Effector memory CD8-positive, alpha-beta T cell (primary cell): ENCODE measurements at regions not wholly inside any gene's neighbourhood (a gene's known extent, or its start where the extent isn't known, plus 50 kb on each side); places are given as distances from the start of the nearest gene placed in this dataset.
"Not testable (repeated sequence)": the region's sequence is repeated elsewhere in the genome, so short reads cannot be mapped to it uniquely, and the experiment has no call there.

Experiments used
- ATAC-seq: fragments of 150-1000 bp; cut with Tn5 transposase; replicated peaks from 2 replicates; pipeline ENCODE4 v1.10.0; 2021; ENCODE audit warnings: mild to moderate bottlenecking, moderate library complexity
- DNase-seq, 3 experiments: peaks; one replicate each; pipeline ENCODE4 v3.0.0; 2021
- H3K27ac Mint-ChIP-seq, 2 donors: one replicate each; pipeline ENCODE4 v1.8.0; 2022; ENCODE audit warnings: mild to moderate bottlenecking in 2 of 2, mixed read lengths in 2 of 2, moderate library complexity in 2 of 2
- H3K27me3 Mint-ChIP-seq, 2 donors: one replicate each; pipeline ENCODE4 v1.8.0; 2022; ENCODE audit warnings: mixed read lengths in 2 of 2
- H3K36me3 Mint-ChIP-seq: one replicate; pipeline ENCODE4 v1.8.0; 2022; ENCODE audit warnings: mild to moderate bottlenecking, moderate library complexity, mixed read lengths; ENCODE audit not compliant: insufficient read depth
- H3K4me1 Mint-ChIP-seq, 2 donors: one replicate each; pipeline ENCODE4 v1.8.0; 2022; ENCODE audit warnings: low read depth in 2 of 2, mixed read lengths in 2 of 2
- H3K4me3 Mint-ChIP-seq, 2 donors: one replicate each; pipeline ENCODE4 v1.8.0; 2022; ENCODE audit warnings: mild to moderate bottlenecking in 2 of 2, mixed read lengths in 2 of 2, moderate library complexity in 2 of 2
- H3K9me3 Mint-ChIP-seq, 2 donors: one replicate each; pipeline ENCODE4 v1.8.0; 2022; ENCODE audit warnings: mixed read lengths in 2 of 2

DNA sequence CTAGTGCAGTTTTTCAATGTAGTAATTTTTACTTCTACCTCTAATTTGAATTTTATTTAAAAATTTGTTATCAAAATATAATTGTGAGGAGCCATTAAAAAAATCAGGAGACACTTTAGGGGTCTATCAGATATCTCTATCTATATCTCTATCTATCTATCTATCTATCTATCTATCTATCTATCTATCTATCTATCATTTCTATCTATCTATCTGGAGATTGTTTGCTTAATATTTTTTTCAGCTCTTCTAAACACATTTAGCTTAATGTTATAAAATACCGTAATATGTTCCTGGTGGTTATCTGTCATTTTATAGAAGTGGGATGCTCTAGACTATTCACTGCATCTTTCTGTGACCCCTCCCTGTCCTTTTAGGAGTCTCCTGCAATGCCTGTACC, 193.7 kb upstream of the P2RY1 start:
- Mint-ChIP-seq H3K27me3 (peaks cover 16 to 19% of the 10 kb centered on the region in 2 donors), H3K36me3 (no peaks in the 10 kb centered on the region), H3K9me3 (peaks cover 1 to 7% of the 10 kb centered on the region in 2 donors), H3K4me1 (no peaks in the 10 kb centered on the region), H3K27ac (no peak overlapping the region), H3K4me3 (no peak overlapping the region)
- ATAC-seq (no peak), DNase-seq (no peak)

GRCh38 chr3:152642658-152643057, 192.3 kb upstream of the P2RY1 start:
- Mint-ChIP-seq H3K9me3 (peaks cover 2 to 7% of the 10 kb centered on the region in 2 donors), H3K4me3 (no peak overlapping the region), H3K27ac (no peak overlapping the region), H3K27me3 (peaks cover 22 to 28% of the 10 kb centered on the region in 2 donors), H3K4me1 (no peaks in the 10 kb centered on the region), H3K36me3 (no peaks in the 10 kb centered on the region)
- DNase-seq (no peak), ATAC-seq (no peak)

- Mint-ChIP-seq H3K4me1 (no peaks in the 10 kb centered on the region), H3K36me3 (no peaks in the 10 kb centered on the region), H3K27ac (no peak overlapping the region), H3K27me3 (peaks cover 15 to 18% of the 10 kb centered on the region in 2 donors), H3K4me3 (no peak overlapping the region), H3K9me3 (peaks cover 2 to 7% of the 10 kb centered on the region in 2 donors)
- ATAC-seq (no peak), DNase-seq (no peak)
Observed at GRCh38 chr3:152644478-152644877, 190.5 kb upstream of the P2RY1 start.

- Mint-ChIP-seq H3K27me3 (peaks cover 6 to 18% of the 10 kb centered on the region in 2 donors), H3K27ac (no peak overlapping the region), H3K4me1 (no peaks in the 10 kb centered on the region), H3K36me3 (no peaks in the 10 kb centered on the region), H3K4me3 (no peak overlapping the region), H3K9me3 (peaks cover 2 to 7% of the 10 kb centered on the region in 2 donors)
- no peak for DNase-seq
- no peak for ATAC-seq
Observed at GRCh38 chr3:152646004-152646403, 188.9 kb upstream of the P2RY1 start.

GRCh38 chr3:152650177-152650576, 184.8 kb upstream of the P2RY1 start:
- ATAC-seq: no peak

GRCh38 chr3:152650923-152651322, 184.0 kb upstream of the P2RY1 start:
- ATAC-seq, H3K36me3 Mint-ChIP-seq, H3K9me3 Mint-ChIP-seq, H3K4me1 Mint-ChIP-seq, H3K27ac Mint-ChIP-seq, DNase-seq, H3K4me3 Mint-ChIP-seq: not testable (repeated sequence)
- peaks cover 15 to 25% of the 10 kb centered on the region in 2 donors for H3K27me3 Mint-ChIP-seq

More at GRCh38 chr3:152650177-152650576, 184.8 kb upstream of the P2RY1 start:
- peaks cover 18 to 25% of the 10 kb centered on the region in 2 donors for H3K27me3 Mint-ChIP-seq
- DNase-seq: no peak
- H3K9me3 Mint-ChIP-seq: peaks cover 2 to 7% of the 10 kb centered on the region in 2 donors
- no peak overlapping the region for H3K4me3 Mint-ChIP-seq
- no peaks in the 10 kb centered on the region for H3K36me3 Mint-ChIP-seq
- H3K27ac Mint-ChIP-seq: no peak overlapping the region
- H3K4me1 Mint-ChIP-seq: no peaks in the 10 kb centered on the region

GRCh38 chr3:152656214-152656971, 178.5 kb upstream of the P2RY1 start:
- Mint-ChIP-seq H3K9me3 (no peaks in the 10 kb centered on the region), H3K4me3 (no peak overlapping the region), H3K27me3 (peaks cover 0 to 19% of the 10 kb centered on the region in 2 donors), H3K27ac (no peak overlapping the region), H3K36me3 (no peaks in the 10 kb centered on the region), H3K4me1 (no peaks in the 10 kb centered on the region)
- ATAC-seq (no peak), DNase-seq (no peak)

DNA sequence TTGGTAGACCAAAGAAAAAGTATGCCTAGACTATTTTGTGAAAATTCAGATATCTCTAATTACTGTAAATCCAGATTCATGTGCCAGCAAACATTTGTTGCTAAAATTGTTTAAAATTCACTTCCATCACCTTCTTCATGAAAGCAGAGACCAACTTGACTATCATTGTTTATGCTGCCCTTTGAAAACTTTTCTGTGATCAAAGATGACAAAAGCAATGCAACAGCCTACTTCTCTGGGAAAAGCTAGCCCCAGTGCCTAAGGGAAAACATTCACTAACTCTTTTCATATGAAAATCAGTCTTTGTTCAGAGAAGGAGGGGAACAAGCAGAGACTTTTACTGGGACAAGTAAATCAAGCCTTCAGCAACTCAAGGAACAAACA, 178.0 kb upstream of the P2RY1 start:
- no peak for DNase-seq
- Mint-ChIP-seq H3K36me3 (no peaks in the 10 kb centered on the region), H3K4me3 (no peak overlapping the region), H3K27ac (no peak overlapping the region), H3K4me1 (no peaks in the 10 kb centered on the region), H3K27me3 (peaks cover 0 to 19% of the 10 kb centered on the region in 2 donors), H3K9me3 (no peaks in the 10 kb centered on the region)
- ATAC-seq: no peak

- peaks cover 0 to 2% of the 10 kb centered on the region in 2 donors for H3K9me3 Mint-ChIP-seq
- no peak overlapping the region for H3K4me3 Mint-ChIP-seq
- H3K27me3 Mint-ChIP-seq: peaks cover 0 to 5% of the 10 kb centered on the region in 2 donors
- H3K27ac Mint-ChIP-seq: no peak overlapping the region
- ATAC-seq (no peak), DNase-seq (no peak)
- H3K36me3 Mint-ChIP-seq: no peaks in the 10 kb centered on the region
- H3K4me1 Mint-ChIP-seq: no peaks in the 10 kb centered on the region
Observed at GRCh38 chr3:152658977-152659720, 175.8 kb upstream of the P2RY1 start.

GRCh38 chr3:152662157-152662556, 172.8 kb upstream of the P2RY1 start:
- no peak for DNase-seq
- Mint-ChIP-seq H3K36me3 (no peaks in the 10 kb centered on the region), H3K4me1 (no peaks in the 10 kb centered on the region), H3K27me3 (no peaks in the 10 kb centered on the region), H3K4me3 (no peak overlapping the region), H3K27ac (no peak overlapping the region), H3K9me3 (peaks cover 0 to 2% of the 10 kb centered on the region in 2 donors)
- ATAC-seq: no peak

DNA sequence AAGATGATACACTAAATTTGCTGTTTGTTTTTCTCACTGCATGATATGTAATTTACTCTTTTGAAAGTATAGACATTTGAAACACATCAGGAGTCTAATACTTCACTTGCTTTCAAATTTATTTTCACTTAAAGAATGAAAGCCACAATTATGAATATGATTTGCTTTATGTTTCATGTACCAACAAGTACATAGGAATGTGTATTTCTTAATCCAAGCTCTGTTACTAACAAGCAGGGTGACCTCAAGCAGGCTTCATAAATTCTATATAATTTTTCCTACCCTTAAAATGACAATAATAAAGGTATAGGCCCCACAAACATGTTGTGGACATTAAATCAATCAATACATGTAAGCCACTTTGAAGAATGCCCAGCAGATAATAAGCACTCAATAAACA, 170.2 kb upstream of the P2RY1 start:
- no peak for ATAC-seq
- no peak overlapping the region for H3K4me3 Mint-ChIP-seq

DNA sequence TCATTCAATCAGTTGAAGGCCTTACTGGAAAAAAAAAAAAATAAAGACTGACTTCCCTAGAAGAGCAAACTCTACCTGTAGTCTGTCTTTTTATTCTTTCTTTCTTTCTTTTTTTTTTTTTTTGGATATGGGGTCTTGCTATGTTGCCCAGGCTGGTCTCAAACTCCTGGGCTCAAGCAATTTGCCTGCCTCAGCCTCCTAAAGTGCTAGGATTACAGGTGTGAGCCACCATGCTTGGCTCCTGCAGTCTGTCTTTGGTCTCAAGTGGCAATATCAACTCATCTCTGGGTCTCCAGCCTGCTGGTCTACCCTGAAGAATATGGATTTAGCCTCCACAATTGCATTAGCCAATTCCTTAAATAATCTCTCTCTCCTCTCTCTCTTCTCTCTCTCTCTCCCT, 167.7 kb upstream of the P2RY1 start:
- ATAC-seq (no peak), DNase-seq (no peak)
- Mint-ChIP-seq H3K36me3 (no peaks in the 10 kb centered on the region), H3K4me1 (peaks cover 0 to 6% of the 10 kb centered on the region in 2 donors), H3K4me3 (no peak overlapping the region), H3K27me3 (peaks cover 16 to 18% of the 10 kb centered on the region in 2 donors), H3K9me3 (peaks cover 0 to 5% of the 10 kb centered on the region in 2 donors), H3K27ac (no peak overlapping the region)

More for the DNA sequence above, 170.2 kb upstream of the P2RY1 start:
- Mint-ChIP-seq H3K9me3 (peaks cover 0 to 2% of the 10 kb centered on the region in 2 donors), H3K4me1 (no peaks in the 10 kb centered on the region), H3K36me3 (no peaks in the 10 kb centered on the region), H3K27ac (no peak overlapping the region), H3K27me3 (peaks cover 0 to 5% of the 10 kb centered on the region in 2 donors)
- no peak for DNase-seq

- no peak overlapping the region for H3K4me3 Mint-ChIP-seq
- no peak for ATAC-seq
- DNase-seq: no peak
- H3K27me3 Mint-ChIP-seq: peaks cover 16 to 26% of the 10 kb centered on the region in 2 donors
- no peak overlapping the region for H3K27ac Mint-ChIP-seq
- peaks cover 0 to 6% of the 10 kb centered on the region in 2 donors for H3K4me1 Mint-ChIP-seq
- no peaks in the 10 kb centered on the region for H3K36me3 Mint-ChIP-seq
- peaks cover 0 to 3% of the 10 kb centered on the region in 2 donors for H3K9me3 Mint-ChIP-seq
Observed at GRCh38 chr3:152669560-152669959, 165.4 kb upstream of the P2RY1 start.
